ENCODE measurements at regions not wholly inside any gene's neighbourhood (a gene's known extent, or its start where the extent isn't known, plus 50 kb on each side); places are given as distances from the start of the nearest gene placed in this dataset.

DNA sequence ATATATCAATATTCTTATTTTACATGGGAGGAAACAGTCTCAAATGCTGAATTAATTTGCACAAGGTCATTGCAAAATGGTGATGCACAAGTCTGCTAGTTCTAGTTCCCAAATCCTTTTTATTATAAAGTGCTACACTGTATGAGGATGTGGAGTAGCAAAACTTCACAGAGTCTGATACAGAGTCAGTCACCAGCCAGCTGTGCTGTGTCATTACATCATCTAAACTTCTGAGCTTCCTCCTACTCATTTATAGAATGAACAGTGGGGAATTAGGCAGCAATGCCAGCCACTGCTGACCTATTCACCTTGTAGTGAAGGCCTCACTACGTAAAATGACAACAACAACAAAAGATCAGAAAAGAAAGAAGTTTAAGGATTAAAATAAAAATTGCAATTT is 357.8 kb downstream of the TMEM167A start:
- TF ChIP-seq CTCF (conservative IDR thresholded peaks at IDR 0.05; ENCODE audit: low read length) = no peak
- no peak for TF ChIP-seq EZH2phosphoT487 (IDR thresholded peaks at IDR 0.05; ENCODE audit: borderline replicate concordance, low read depth, low read length)
